Thoracic aorta (tissue), 2 donors: ENCODE measurements at regions not wholly inside any gene's neighbourhood (a gene's known extent, or its start where the extent isn't known, plus 50 kb on each side); places are given as distances from the start of the nearest gene placed in this dataset.

Experiments
- ATAC-seq: fragments of 150-250 bp; one replicate; pipeline ENCODE4 v1.8.0; 2017; ENCODE audit warnings: low read depth; ENCODE audit not compliant: insufficient number of reproducible peaks, low FRiP score
- DNase-seq: peaks from one replicate; pipeline ENCODE4 v3.0.0-alpha.2; 2020; ENCODE audit warnings: low spot score
- H3K27ac ChIP-seq, 2 donors: fragments of 200-600 bp; sonication (generic); 1 replicate in 1 of 2; 2 replicates in 1 of 2; pipeline ENCODE4 v1.5.1; 2016; ENCODE audit warnings: mild to moderate bottlenecking in 2 of 2, moderate library complexity in 2 of 2
- H3K27me3 ChIP-seq: fragments of 200-600 bp; sonication (generic); replicated peaks from 2 replicates; pipeline ENCODE4 v1.6.0; 2016; ENCODE audit warnings: mild to moderate bottlenecking; ENCODE audit not compliant: insufficient read depth
- H3K36me3 ChIP-seq: fragments of 200-600 bp; sonication (generic); one replicate; pipeline ENCODE4 v1.5.1; 2016
- H3K4me1 ChIP-seq, 2 donors: fragments of 200-600 bp; sonication (generic); 1 replicate in 1 of 2; 2 replicates in 1 of 2; pipeline versions ENCODE4 v1.5.1 to v1.6.0; 2016; ENCODE audit warnings: low read depth in 2 of 2, mild to moderate bottlenecking in 1 of 2; ENCODE audit not compliant: control insufficient read depth in 1 of 2
- H3K4me3 ChIP-seq: fragments of 200-600 bp; sonication (generic); 2 replicates; pipeline ENCODE4 v1.5.1; 2016; ENCODE audit warnings: mild to moderate bottlenecking
- H3K9me3 ChIP-seq: fragments of 200-600 bp; sonication (generic); 2 replicates; pipeline ENCODE4 v1.5.1; 2016
- TF ChIP-seq, protein P1 (sequence below): fragments of 200-600 bp; sonication (generic); IDR thresholded peaks from one replicate; pipeline ENCODE4 v1.5.1; 2019; ENCODE audit warnings: antibody characterized with exemption

DNA sequence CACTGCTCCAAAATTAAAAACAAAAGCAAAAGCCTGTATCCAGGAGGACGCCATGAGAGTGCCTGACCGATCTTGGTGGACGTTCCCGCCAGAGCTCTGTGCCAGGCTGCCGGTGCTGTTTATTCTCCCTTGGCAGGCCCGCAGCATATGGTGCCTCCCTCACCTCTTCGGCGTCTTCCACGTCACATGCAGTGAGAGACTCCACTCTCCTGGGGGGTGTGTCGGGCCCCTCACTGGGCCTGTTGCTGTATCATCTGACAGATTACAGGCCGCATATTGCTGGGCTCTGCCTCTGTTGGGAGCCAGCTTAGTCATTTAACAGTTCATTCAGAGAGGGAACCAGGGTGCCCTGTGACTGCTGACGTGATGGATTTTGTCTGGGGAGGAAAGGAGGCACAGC is 86.4 kb upstream of the ARRDC4 start:
- Histone ChIP-seq H3K4me1 (no peaks in the 10 kb centered on the region), H3K9me3 (no peaks in the 10 kb centered on the region), H3K4me3 (no peak overlapping the region), H3K27me3 (no peaks in the 10 kb centered on the region), H3K36me3 (no peaks in the 10 kb centered on the region), H3K27ac (no peak overlapping the region)
- no peak for DNase-seq
- TF ChIP-seq, protein P1, sequence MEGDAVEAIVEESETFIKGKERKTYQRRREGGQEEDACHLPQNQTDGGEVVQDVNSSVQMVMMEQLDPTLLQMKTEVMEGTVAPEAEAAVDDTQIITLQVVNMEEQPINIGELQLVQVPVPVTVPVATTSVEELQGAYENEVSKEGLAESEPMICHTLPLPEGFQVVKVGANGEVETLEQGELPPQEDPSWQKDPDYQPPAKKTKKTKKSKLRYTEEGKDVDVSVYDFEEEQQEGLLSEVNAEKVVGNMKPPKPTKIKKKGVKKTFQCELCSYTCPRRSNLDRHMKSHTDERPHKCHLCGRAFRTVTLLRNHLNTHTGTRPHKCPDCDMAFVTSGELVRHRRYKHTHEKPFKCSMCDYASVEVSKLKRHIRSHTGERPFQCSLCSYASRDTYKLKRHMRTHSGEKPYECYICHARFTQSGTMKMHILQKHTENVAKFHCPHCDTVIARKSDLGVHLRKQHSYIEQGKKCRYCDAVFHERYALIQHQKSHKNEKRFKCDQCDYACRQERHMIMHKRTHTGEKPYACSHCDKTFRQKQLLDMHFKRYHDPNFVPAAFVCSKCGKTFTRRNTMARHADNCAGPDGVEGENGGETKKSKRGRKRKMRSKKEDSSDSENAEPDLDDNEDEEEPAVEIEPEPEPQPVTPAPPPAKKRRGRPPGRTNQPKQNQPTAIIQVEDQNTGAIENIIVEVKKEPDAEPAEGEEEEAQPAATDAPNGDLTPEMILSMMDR = no peak
- no peak for ATAC-seq

DNA sequence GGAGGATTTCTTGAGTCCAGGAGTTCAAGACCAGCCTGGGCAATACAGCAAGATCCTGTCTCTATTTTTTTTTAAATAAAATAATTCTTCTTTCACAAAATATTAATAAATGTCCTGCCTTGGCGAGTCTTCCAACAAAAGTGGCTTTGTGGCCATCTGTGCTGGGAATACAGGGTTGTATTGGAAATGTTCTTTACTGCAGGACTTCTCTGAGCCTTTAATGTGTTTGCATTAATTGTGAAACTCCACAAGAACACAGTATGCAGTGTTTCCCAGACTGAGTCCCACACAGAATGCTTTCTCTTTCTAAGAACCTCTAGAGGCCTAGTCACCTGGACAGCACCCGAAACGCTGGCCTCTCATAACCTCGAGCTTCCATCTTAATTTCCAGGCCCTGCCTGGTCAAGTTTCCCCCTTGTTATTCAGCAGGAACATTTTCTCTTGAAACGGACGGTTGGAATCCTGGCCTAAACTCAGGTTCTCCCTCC is 85.4 kb upstream of the ARRDC4 start:
- Histone ChIP-seq H3K36me3 (no peaks in the 10 kb centered on the region), H3K9me3 (no peaks in the 10 kb centered on the region), H3K27me3 (no peaks in the 10 kb centered on the region), H3K27ac (no peak overlapping the region), H3K4me1 (no peaks in the 10 kb centered on the region), H3K4me3 (no peak overlapping the region)
- DNase-seq (no peak), ATAC-seq (no peak)
- TF ChIP-seq, protein P1 = no peak

DNA sequence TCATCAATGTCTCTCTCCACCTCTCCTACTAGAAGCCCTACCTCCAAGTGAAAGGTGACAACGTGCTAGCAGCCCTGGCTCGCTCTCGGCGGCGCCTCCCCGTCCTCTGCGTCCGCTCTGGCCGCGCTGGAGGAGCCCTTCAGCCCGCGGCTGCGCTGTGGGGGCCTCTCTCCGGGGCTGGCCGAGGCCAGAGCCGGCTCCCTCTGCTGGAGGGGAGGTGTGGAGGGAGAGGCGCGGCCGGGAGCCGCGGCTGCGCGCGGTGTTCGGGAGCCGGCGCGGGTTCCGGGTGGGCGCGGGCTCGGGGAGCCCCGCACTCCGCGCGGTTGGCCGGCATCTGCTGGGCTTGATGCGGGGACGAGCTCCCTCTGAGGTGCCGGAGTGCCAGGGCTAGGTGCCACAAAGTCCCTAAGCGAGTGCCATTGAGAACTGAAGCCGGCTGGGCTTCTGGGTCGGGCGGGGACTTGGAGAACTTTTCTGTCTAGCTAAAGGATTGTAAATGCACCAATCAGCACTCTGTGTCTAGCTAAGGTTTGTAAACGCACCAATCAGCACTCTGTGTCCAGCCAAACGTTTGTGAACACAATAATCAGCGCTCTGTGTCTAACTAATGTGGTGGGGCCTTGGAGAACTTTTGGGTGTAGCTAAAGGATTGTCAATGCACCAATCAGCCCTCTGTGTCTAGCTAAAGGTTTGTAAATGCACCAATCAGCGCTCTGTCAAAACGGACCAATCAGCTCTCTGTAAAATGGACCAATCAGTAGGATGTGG is 84.8 kb upstream of the ARRDC4 start:
- TF ChIP-seq, protein P1 = no peak
- H3K9me3 ChIP-seq = no peaks in the 10 kb centered on the region
- no peak overlapping the region for H3K27ac ChIP-seq
- H3K4me1 ChIP-seq = no peaks in the 10 kb centered on the region
- no peak for ATAC-seq
- no peak overlapping the region for H3K4me3 ChIP-seq
- DNase-seq = no peak
- no peaks in the 10 kb centered on the region for H3K27me3 ChIP-seq
- no peaks in the 10 kb centered on the region for H3K36me3 ChIP-seq

DNA sequence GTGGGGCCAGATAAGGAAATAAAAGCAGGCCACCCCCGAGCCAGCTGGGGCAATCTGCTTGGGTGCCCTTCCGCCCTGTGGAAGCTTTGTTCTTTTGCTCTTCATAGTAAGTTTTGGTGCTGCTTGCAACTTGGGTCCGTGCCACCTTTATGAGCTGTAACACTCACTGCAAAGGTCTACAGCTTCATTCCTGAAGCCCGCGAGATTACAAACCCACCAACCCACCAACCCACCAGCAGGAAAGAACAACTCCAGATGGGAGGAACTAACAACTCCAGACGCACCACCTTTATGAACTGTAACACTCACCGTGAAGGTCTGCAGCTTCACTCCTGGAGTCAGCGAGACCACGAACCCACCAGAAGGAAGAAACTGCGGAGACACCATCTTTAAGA is 84.2 kb upstream of the ARRDC4 start:
- H3K4me3 ChIP-seq = no peak overlapping the region
- H3K36me3 ChIP-seq = no peaks in the 10 kb centered on the region
- DNase-seq = no peak
- no peaks in the 10 kb centered on the region for H3K4me1 ChIP-seq
- TF ChIP-seq, protein P1 = no peak
- no peak overlapping the region for H3K27ac ChIP-seq
- no peak for ATAC-seq
- H3K9me3 ChIP-seq = no peaks in the 10 kb centered on the region
- no peaks in the 10 kb centered on the region for H3K27me3 ChIP-seq

DNA sequence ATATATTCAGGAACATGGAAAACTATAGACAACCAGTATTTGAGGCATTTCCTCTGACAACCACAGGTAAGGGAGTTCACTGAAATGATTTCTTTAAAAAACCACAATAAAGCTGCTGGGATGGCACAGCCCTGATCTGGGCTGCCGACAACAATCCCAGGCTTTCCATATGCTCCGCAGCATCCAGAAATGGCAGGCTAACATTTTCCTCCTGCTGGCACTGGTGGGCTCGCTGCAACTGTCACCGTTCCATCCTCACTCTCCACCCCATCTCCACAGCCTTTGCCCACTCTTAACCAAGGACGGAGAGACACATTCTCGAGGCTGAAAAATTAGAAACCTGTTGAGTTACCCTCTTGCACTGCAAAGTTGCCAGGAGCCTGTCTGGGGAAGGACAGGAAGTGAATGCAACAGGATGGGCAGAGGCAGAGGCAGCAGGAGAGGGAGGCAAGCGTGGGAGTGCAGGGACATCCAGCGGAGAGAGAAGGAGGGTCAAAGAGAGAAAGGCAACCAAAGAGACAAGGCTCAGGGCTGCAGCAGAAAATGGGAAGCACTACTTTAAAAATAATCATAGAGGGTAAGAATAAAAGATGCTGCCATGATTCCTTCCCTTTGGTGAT is 79.0 kb upstream of the ARRDC4 start:
- no peak overlapping the region for H3K4me3 ChIP-seq
- no peaks in the 10 kb centered on the region for H3K36me3 ChIP-seq
- DNase-seq (no peak), ATAC-seq (no peak)
- TF ChIP-seq, protein P1 = no peak
- H3K9me3 ChIP-seq = no peaks in the 10 kb centered on the region
- no peaks in the 10 kb centered on the region for H3K27me3 ChIP-seq
- no peak overlapping the region for H3K27ac ChIP-seq
- no peaks in the 10 kb centered on the region for H3K4me1 ChIP-seq
